ENCODE measurements at regions not wholly inside any gene's neighbourhood (a gene's known extent, or its start where the extent isn't known, plus 50 kb on each side); places are given as distances from the start of the nearest gene placed in this dataset.

DNA sequence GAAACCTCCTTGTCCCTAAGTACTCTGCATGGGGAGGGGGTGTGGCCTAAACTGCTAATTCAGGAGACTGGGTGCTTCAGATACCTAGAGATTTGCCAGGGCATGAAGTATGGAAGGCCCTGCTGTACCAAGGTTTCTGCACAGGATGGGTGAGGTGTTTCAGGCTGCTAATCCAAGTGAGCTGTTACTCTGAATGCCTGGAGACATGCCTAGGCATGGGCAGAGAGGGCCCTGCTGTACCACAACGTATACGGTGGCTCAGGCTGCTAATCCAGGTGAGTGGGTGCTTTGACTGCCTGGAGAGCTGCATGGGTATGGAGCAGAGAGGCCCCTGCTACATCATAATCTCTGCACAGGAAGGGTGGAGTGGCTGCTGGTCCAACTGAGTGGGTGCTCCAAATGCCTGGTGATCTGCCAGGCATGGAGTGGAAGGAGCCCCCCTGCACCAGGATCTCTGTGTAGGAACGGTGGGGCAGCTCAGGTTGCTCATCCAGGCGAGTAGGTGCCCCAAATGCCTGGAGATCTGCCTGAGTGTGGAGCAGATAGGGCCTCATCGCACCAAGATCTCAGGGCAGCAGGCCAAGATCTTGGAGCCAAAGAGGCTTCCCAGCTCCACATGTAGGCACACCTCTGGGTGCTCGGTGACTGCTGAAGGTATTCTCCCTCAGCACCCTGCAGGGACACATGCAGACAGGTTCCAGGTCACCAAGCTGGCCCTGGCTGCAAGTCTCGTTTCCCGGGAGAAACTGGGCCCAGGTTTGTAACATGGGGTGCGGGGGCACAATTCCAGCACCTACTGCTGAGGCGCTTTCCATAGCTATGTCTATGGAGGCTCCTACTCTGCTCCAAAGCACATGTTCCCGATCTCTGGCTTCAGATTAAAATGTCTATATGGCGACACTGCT, 252.5 kb upstream of the PLXNA2 start:
- TF ChIP-seq TAF1 (IDR thresholded peaks at IDR 0.05; ENCODE audit: borderline replicate concordance, insufficient read depth, low read length) (no peak), SIN3A (IDR thresholded peaks at IDR 0.05; ENCODE audit: borderline replicate concordance, insufficient read depth, low read length) (no peak), REST (IDR thresholded peaks at IDR 0.05; ENCODE audit: insufficient read depth in 1 of 2, low read depth in 2 of 2, low read length in 2 of 2) (no peak), FOXP2 (optimal IDR thresholded peaks at IDR 0.05; ENCODE audit: borderline replicate concordance, extremely low read depth, extremely low read length, insufficient read depth) (no peak), POLR2AphosphoS5 (IDR thresholded peaks at IDR 0.05; ENCODE audit: low read depth, low read length) (no peak)

DNA sequence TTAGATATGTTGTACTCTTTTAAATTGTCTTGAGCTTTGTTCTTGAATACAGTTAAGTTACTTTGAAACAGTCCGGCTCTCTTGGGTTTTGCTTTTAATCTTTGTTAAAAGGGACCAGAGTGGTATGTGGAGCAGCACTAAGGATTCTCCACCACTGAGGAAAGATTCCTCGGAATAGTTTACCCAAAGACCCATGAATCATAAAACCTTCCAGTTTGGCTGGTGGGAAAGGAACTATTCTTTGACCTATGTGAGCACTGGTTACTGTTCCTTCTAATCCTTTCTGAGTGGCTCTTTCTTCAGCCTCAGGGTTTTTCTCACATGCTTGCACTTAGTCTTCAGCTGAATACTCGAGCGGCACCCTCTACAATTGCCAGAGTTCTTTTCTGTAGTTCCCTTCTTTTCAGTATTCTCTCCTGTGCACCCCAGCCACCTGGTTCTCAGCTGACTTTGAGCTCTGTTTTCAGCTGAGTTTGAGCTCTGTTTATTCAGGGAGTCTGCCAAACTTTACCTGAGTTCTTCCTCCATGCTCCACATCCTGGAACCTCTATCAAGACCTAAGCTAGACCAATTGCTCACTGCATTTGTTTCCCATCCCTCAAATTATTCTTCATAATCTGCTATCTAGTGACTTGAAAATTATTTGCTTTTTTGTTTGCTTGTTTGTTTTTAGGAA, 253.8 kb upstream of the PLXNA2 start:
- no peak for TF ChIP-seq SIN3A (IDR thresholded peaks at IDR 0.05; ENCODE audit: borderline replicate concordance, insufficient read depth, low read length)
- no peak for TF ChIP-seq TAF1 (IDR thresholded peaks at IDR 0.05; ENCODE audit: borderline replicate concordance, insufficient read depth, low read length)
- no peak for TF ChIP-seq REST (IDR thresholded peaks at IDR 0.05; ENCODE audit: insufficient read depth in 1 of 2, low read depth in 2 of 2, low read length in 2 of 2)
- TF ChIP-seq FOXP2 (optimal IDR thresholded peaks at IDR 0.05; ENCODE audit: borderline replicate concordance, extremely low read depth, extremely low read length, insufficient read depth), result no peak
- TF ChIP-seq POLR2AphosphoS5 (IDR thresholded peaks at IDR 0.05; ENCODE audit: low read depth, low read length), result no peak

DNA sequence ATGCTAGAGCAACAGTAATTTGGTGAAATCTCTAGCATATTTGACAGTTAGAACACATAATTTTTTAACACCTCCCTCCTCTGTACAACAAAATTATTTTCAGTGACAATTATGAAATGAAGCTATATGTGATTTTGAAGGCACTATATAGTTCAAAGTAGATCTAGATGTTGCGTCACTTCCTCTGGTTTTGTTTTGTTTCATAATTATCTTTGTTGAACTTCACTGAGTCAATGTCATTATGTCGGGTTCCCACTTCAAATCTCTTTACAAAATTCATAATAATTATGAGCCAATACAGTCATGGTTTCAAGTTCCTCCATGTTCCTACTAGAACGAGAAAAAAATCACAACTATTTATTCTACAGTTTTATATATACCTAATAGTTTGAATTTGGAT, 254.8 kb upstream of the PLXNA2 start:
- TF ChIP-seq SIN3A (IDR thresholded peaks at IDR 0.05; ENCODE audit: borderline replicate concordance, insufficient read depth, low read length), result no peak
- TF ChIP-seq FOXP2 (optimal IDR thresholded peaks at IDR 0.05; ENCODE audit: borderline replicate concordance, extremely low read depth, extremely low read length, insufficient read depth), result no peak
- TF ChIP-seq TAF1 (IDR thresholded peaks at IDR 0.05; ENCODE audit: borderline replicate concordance, insufficient read depth, low read length), result no peak
- no peak for TF ChIP-seq REST (IDR thresholded peaks at IDR 0.05; ENCODE audit: insufficient read depth in 1 of 2, low read depth in 2 of 2, low read length in 2 of 2)
- TF ChIP-seq POLR2AphosphoS5 (IDR thresholded peaks at IDR 0.05; ENCODE audit: low read depth, low read length), result no peak

- TF ChIP-seq FOXP2 (optimal IDR thresholded peaks at IDR 0.05; ENCODE audit: borderline replicate concordance, extremely low read depth, extremely low read length, insufficient read depth) (no peak), REST (IDR thresholded peaks at IDR 0.05; ENCODE audit: insufficient read depth in 1 of 2, low read depth in 2 of 2, low read length in 2 of 2) (no peak), TAF1 (IDR thresholded peaks at IDR 0.05; ENCODE audit: borderline replicate concordance, insufficient read depth, low read length) (no peak), POLR2AphosphoS5 (IDR thresholded peaks at IDR 0.05; ENCODE audit: low read depth, low read length) (no peak), SIN3A (IDR thresholded peaks at IDR 0.05; ENCODE audit: borderline replicate concordance, insufficient read depth, low read length) (no peak)
Measured at GRCh38 chr1:208499601-208500000, 255.4 kb upstream of the PLXNA2 start.

Measured in PFSK-1 (cell line).